H9 (cell line): ENCODE measurements at regions not wholly inside any gene's neighbourhood (a gene's known extent, or its start where the extent isn't known, plus 50 kb on each side); places are given as distances from the start of the nearest gene placed in this dataset.

Experiments used
- DNase-seq: peaks from one replicate; pipeline ENCODE4 v3.0.0-alpha.2; 2017
- H2AFZ ChIP-seq: one replicate; pipeline ENCODE4 v1.6.1; 2013; ENCODE audit warnings: mild to moderate bottlenecking, low read length, control low read depth, moderate library complexity
- H2AK5ac ChIP-seq: 2 replicates; pipeline ENCODE4 v1.6.1; 2013; ENCODE audit warnings: low read length, control low read depth, mixed read lengths; ENCODE audit not compliant: insufficient read length
- H2BK120ac ChIP-seq: one replicate; pipeline ENCODE4 v1.6.1; 2013; ENCODE audit warnings: low read depth, mild to moderate bottlenecking, low read length, control low read depth, inconsistent platforms; ENCODE audit not compliant: poor library complexity, severe bottlenecking
- H2BK12ac ChIP-seq: 2 replicates; pipeline ENCODE4 v1.6.1; 2013; ENCODE audit warnings: low read length, control low read depth, mixed read lengths, low read depth; ENCODE audit not compliant: insufficient read length
- H2BK15ac ChIP-seq: 2 replicates; pipeline ENCODE4 v1.6.1; 2013; ENCODE audit warnings: low read depth, low read length, control low read depth
- H2BK20ac ChIP-seq: one replicate; pipeline ENCODE4 v1.6.1; 2013; ENCODE audit warnings: low read depth, mild to moderate bottlenecking, low read length, control low read depth, inconsistent platforms; ENCODE audit not compliant: poor library complexity, severe bottlenecking
- H2BK5ac ChIP-seq: 2 replicates; pipeline ENCODE4 v1.6.1; 2013; ENCODE audit warnings: low read length, control low read depth, mixed read lengths; ENCODE audit not compliant: insufficient read length
- H3K14ac ChIP-seq: 2 replicates; pipeline ENCODE4 v1.6.1; 2013; ENCODE audit warnings: low read length, control low read depth; ENCODE audit not compliant: insufficient read depth
- H3K18ac ChIP-seq: 2 replicates; pipeline ENCODE4 v1.6.1; 2013; ENCODE audit warnings: low read depth, mild to moderate bottlenecking, mixed read lengths, low read length, control low read depth; ENCODE audit not compliant: insufficient read length
- H3K23ac ChIP-seq: 2 replicates; pipeline ENCODE4 v1.6.1; 2013; ENCODE audit warnings: low read length, control low read depth, mixed read lengths, low read depth; ENCODE audit not compliant: insufficient read length
- H3K23me2 ChIP-seq: 2 replicates; pipeline ENCODE4 v1.6.1; 2013; ENCODE audit warnings: low read depth, mild to moderate bottlenecking, mixed read lengths, low read length, control low read depth; ENCODE audit not compliant: insufficient read length, poor library complexity, severe bottlenecking
- H3K27ac ChIP-seq: 2 replicates; pipeline ENCODE4 v1.5.1; 2013; ENCODE audit warnings: low read length, control low read depth, mixed read lengths, low read depth; ENCODE audit not compliant: insufficient read length
- H3K27me3 ChIP-seq: 2 replicates; pipeline ENCODE4 v1.6.1; 2013; ENCODE audit warnings: low read length, control low read depth, inconsistent platforms; ENCODE audit not compliant: insufficient read depth
- H3K4ac ChIP-seq: 2 replicates; pipeline ENCODE4 v1.6.1; 2013; ENCODE audit warnings: low read depth, mild to moderate bottlenecking, control low read depth, inconsistent platforms, low read length, moderate library complexity
- H3K4me1 ChIP-seq: 2 replicates; pipeline ENCODE4 v1.6.1; 2013; ENCODE audit warnings: low read length, control low read depth, inconsistent platforms; ENCODE audit not compliant: insufficient read depth
- H3K4me2 ChIP-seq: 2 replicates; pipeline ENCODE4 v1.6.1; 2013; ENCODE audit warnings: low read length, control low read depth, mixed read lengths; ENCODE audit not compliant: insufficient read length, insufficient read depth
- H3K56ac ChIP-seq: 2 replicates; pipeline ENCODE4 v1.6.1; 2013; ENCODE audit warnings: low read depth, mild to moderate bottlenecking, mixed read lengths, low read length, control low read depth; ENCODE audit not compliant: insufficient read length
- H3K79me1 ChIP-seq: 2 replicates; pipeline ENCODE4 v1.6.1; 2013; ENCODE audit warnings: low read depth, mild to moderate bottlenecking, moderate library complexity, low read length, control low read depth, inconsistent platforms; ENCODE audit not compliant: insufficient read depth, poor library complexity, severe bottlenecking
- H3K79me2 ChIP-seq: 2 replicates; pipeline ENCODE4 v1.6.1; 2013; ENCODE audit warnings: low read length, control low read depth, inconsistent platforms; ENCODE audit not compliant: insufficient read depth
- H3K9ac ChIP-seq: 2 replicates; pipeline ENCODE4 v1.6.1; 2013; ENCODE audit warnings: low read length, control low read depth, mixed read lengths; ENCODE audit not compliant: insufficient read length; ENCODE audit errors: extremely low read depth
- H3K9me3 ChIP-seq: one replicate; pipeline ENCODE4 v1.6.1; 2013; ENCODE audit warnings: low read depth, low read length, inconsistent platforms; ENCODE audit not compliant: control insufficient read depth
- H3T11ph ChIP-seq: one replicate; pipeline ENCODE4 v1.6.1; 2013; ENCODE audit warnings: mild to moderate bottlenecking, low read length, control low read depth, inconsistent platforms
- H4K20me1 ChIP-seq: one replicate; pipeline ENCODE4 v1.6.1; 2013; ENCODE audit not compliant: control insufficient read depth, insufficient read length, insufficient read depth
- H4K5ac ChIP-seq: 2 replicates; pipeline ENCODE4 v1.6.1; 2013; ENCODE audit warnings: low read depth, mild to moderate bottlenecking, mixed read lengths, low read length, control low read depth; ENCODE audit not compliant: insufficient read length
- H4K8ac ChIP-seq: replicated peaks from 2 replicates; pipeline ENCODE4 v1.6.1; 2013; ENCODE audit warnings: low read length, control low read depth, mixed read lengths, low read depth; ENCODE audit not compliant: insufficient read length
- H4K91ac ChIP-seq: 2 replicates; pipeline ENCODE4 v1.6.1; 2013; ENCODE audit warnings: low read depth, mild to moderate bottlenecking, moderate library complexity, mixed read lengths, low read length, control low read depth; ENCODE audit not compliant: insufficient read length
- H3K27ac Mint-ChIP-seq, 3 experiments: 2 replicates in 2 of 3; 3 replicates in 1 of 3; pipeline ENCODE4 v1.8.0; 2020 to 2021; ENCODE audit warnings: mixed read lengths in 3 of 3, mild to moderate bottlenecking in 1 of 3, moderate library complexity in 1 of 3
- H3K27me3 Mint-ChIP-seq: 2 replicates; pipeline ENCODE4 v1.8.0; 2021; ENCODE audit warnings: low read depth, mild to moderate bottlenecking, moderate library complexity, mixed read lengths
- H3K36me3 Mint-ChIP-seq, 3 experiments: 2 replicates in 2 of 3; 3 replicates in 1 of 3; pipeline ENCODE4 v1.8.0; 2020 to 2021; ENCODE audit warnings: low read depth in 3 of 3, mixed read lengths in 3 of 3; ENCODE audit not compliant: insufficient read depth in 1 of 3
- H3K4me1 Mint-ChIP-seq, 2 experiments: 2 replicates each; pipeline ENCODE4 v1.8.0; 2020; ENCODE audit warnings: mixed read lengths in 2 of 2
- H3K4me3 Mint-ChIP-seq, 2 experiments: 2 replicates in 1 of 2; 3 replicates in 1 of 2; pipeline ENCODE4 v1.8.0; 2020 to 2021; ENCODE audit warnings: mild to moderate bottlenecking in 2 of 2, mixed read lengths in 2 of 2, moderate library complexity in 1 of 2
- H3K9me3 Mint-ChIP-seq, 2 experiments: 2 replicates in 1 of 2; 3 replicates in 1 of 2; pipeline ENCODE4 v1.8.0; 2020; ENCODE audit warnings: mild to moderate bottlenecking in 2 of 2, mixed read lengths in 2 of 2, moderate library complexity in 1 of 2
- WGBS: extraction: QIAGEN DNeasy Blood & Tissue Kit; methylation state at CpG from one replicate; pipeline ENCODE4 v1.1.7; 2013; ENCODE audit warnings: missing lambda C conversion rate, low lambda C conversion rate, mixed read lengths; ENCODE audit not compliant: insufficient read length; ENCODE audit errors: extremely low coverage; 5-methylcytosine and 5-hydroxymethylcytosine counted together
- TF ChIP-seq, protein P1 (sequence below): fragments of 200-600 bp; sonication (generic); conservative IDR thresholded peaks from 3 replicates; pipeline ENCODE4 v1.8.0; 2021; ENCODE audit warnings: antibody characterized with exemption, mild to moderate bottlenecking

DNA sequence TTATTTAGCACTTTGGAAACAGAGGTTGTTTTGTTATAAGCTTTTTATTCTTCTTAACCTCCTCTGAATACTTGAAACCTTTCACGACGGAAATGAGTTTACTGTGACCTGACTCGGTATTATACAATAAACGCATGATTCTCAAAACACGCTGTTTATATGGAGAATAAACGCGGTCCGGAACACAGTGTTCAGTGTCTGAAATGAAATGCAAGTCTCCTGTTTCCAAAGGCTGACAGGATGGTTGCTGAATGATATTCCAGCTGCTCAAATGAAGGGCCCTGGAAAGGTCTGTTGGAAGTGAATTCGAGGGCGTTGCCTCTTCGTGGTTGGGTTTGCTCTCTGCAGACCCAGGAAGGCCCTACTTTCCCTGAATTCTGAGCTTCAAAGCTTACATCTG lies 83.4 kb downstream of the RSPH3 start:
- Histone ChIP-seq H2BK15ac (no peak overlapping the region), H2AFZ (no peak overlapping the region), H3K4me2 (no peak overlapping the region), H2AK5ac (no peak overlapping the region), H3K23ac (no peak overlapping the region), H3K79me2 (no peaks in the 10 kb centered on the region), H2BK5ac (no peak overlapping the region), H3T11ph (no peak overlapping the region), H3K9ac (no peak overlapping the region), H3K27me3 (0 out of 2 replicates have a peak, but pooled peaks cover 3% of the 10 kb centered on the region), H3K18ac (no peak overlapping the region), H2BK120ac (no peak overlapping the region), H3K14ac (no peak overlapping the region), H2BK12ac (no peak overlapping the region), H3K9me3 (no peaks in the 10 kb centered on the region), H3K4ac (no peak overlapping the region), H3K4me1 (peaks cover 5% of the 10 kb centered on the region; the same call in 1 of the 2 replicates), H3K56ac (no peak overlapping the region), H3K27ac (no peak overlapping the region), H3K23me2 (no peaks in the 10 kb centered on the region), H3K79me1 (no peaks in the 10 kb centered on the region), H4K8ac (no peak overlapping the region), H4K20me1 (no peaks in the 10 kb centered on the region), H2BK20ac (no peak overlapping the region), H4K5ac (no peak overlapping the region), H4K91ac (no peak overlapping the region)
- TF ChIP-seq, protein P1, sequence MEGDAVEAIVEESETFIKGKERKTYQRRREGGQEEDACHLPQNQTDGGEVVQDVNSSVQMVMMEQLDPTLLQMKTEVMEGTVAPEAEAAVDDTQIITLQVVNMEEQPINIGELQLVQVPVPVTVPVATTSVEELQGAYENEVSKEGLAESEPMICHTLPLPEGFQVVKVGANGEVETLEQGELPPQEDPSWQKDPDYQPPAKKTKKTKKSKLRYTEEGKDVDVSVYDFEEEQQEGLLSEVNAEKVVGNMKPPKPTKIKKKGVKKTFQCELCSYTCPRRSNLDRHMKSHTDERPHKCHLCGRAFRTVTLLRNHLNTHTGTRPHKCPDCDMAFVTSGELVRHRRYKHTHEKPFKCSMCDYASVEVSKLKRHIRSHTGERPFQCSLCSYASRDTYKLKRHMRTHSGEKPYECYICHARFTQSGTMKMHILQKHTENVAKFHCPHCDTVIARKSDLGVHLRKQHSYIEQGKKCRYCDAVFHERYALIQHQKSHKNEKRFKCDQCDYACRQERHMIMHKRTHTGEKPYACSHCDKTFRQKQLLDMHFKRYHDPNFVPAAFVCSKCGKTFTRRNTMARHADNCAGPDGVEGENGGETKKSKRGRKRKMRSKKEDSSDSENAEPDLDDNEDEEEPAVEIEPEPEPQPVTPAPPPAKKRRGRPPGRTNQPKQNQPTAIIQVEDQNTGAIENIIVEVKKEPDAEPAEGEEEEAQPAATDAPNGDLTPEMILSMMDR, result no peak
- no CpG with 5 or more reads among the region's 11 CpGs for WGBS
- Mint-ChIP-seq H3K36me3 (peaks cover 1 to 6% (median 3%) of the 10 kb centered on the region in 3 experiments; a peak in 5 of 7 replicates), H3K9me3 (peaks cover 2 to 4% of the 10 kb centered on the region in 2 experiments; a peak in 3 of 5 replicates), H3K4me3 (no peak overlapping the region), H3K27ac (no peak overlapping the region), H3K4me1 (peaks cover 52% of the 10 kb centered on the region in 2 experiments), H3K27me3 (no peaks in the 10 kb centered on the region; the same call in 1 of the 2 replicates)
- DNase-seq, result no peak
